GM12892 (cell line): ENCODE measurements at regions not wholly inside any gene's neighbourhood (a gene's known extent, or its start where the extent isn't known, plus 50 kb on each side); places are given as distances from the start of the nearest gene placed in this dataset.

Source experiments
- POLR2A ChIP-seq: IDR thresholded peaks from 2 replicates; pipeline ENCODE4 v1.6.1; 2011; ENCODE audit warnings: low read depth, low read length, control low read depth
- POLR2AphosphoS5 ChIP-seq: IDR thresholded peaks from 2 replicates; pipeline ENCODE4 v1.6.1; 2011; ENCODE audit warnings: low read depth, low read length, control low read depth

DNA sequence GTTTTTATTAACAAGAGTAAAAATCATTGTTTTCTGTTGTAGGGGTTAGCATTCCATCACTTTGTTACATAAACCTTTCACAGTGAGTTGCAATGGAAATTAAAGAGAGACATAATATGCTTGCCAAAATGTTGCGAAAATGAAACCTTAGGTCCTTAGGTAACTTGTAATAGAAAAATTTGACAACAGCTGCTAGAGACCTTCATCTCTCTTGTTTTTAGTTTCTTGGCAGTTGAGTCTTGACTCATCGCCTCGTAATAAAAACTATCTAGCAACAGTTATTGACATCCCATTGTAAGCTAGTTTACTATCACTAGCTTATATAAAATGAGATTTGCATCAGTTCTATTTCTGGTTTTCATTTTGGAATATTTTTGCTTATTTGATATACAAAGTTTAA is 179.0 kb upstream of the MMS22L start:
- no peak for TF ChIP-seq POLR2AphosphoS5
- TF ChIP-seq POLR2A, result no peak
